Activated CD4-positive, alpha-beta T cell treated with anti-CD3 and anti-CD28 coated beads, Interleukin-2, amount 50 U/mL, for 1 hour (primary cell): ENCODE measurements at regions not wholly inside any gene's neighbourhood (a gene's known extent, or its start where the extent isn't known, plus 50 kb on each side); places are given as distances from the start of the nearest gene placed in this dataset.
"Not testable (repeated sequence)": the region's sequence is repeated elsewhere in the genome, so short reads cannot be mapped to it uniquely, and the experiment has no call there.

Experiments used
- DNase-seq: peaks from one replicate; pipeline ENCODE4 v3.0.0-alpha.2; 2020

- no peak for DNase-seq
Measured at GRCh38 chr13:106088085-106088484, 447.4 kb downstream of the EFNB2 start.

- DNase-seq: no peak
Measured at GRCh38 chr13:106087201-106087600, 448.3 kb downstream of the EFNB2 start.

DNA sequence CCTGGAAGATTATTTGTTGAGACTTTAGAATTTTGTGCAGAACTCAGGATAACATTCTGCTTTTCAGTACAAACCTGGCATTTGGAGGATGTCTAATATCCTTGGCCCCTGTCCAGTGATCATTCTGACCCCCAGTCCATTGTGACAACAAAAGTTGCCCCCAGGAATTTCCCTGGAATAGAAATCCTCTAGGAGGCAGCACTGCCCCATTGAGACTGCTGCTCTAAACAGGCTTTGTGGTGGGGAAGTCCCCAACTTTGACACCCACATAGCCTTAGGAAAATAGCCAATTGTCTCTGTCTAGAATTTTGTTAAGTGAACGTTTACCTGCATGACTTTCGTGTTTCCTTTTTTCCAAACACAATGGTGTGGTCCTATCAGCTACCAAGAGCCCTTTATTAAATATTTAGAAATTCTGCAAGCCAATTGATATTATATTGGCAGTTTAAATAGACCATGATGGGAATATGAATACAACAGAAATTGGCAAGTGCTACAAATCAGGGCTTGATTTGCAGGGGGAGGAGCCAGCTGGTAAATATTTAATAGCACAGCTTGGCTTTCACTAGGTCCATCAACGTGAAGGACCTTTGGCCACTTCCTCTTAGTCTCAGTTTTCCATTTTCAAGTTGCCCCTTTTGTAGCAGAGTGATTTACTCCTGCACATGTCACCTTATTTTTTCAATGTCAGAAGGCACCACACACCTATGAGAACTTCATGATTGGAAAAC lies 451.7 kb downstream of the EFNB2 start:
- no peak for DNase-seq

DNA sequence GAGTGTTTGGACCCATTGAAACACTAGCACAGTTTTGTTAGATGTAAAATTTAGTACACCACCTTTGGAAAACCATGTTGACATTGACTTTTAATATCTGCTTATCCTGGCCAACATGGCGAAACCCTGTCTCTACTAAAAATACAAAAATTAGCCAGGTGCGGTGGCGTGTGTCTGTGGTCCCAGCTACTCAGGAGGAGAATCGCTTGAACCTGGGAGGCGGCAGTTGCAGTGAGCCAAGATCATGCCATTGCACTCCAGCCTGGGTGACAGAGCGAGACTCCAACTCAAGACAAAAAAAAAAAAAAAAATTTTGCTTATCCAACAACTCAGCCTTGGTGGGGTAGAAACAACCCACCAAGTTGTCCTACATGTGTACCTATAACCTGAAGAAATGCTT lies 454.2 kb downstream of the EFNB2 start:
- DNase-seq: not testable (repeated sequence)

DNA sequence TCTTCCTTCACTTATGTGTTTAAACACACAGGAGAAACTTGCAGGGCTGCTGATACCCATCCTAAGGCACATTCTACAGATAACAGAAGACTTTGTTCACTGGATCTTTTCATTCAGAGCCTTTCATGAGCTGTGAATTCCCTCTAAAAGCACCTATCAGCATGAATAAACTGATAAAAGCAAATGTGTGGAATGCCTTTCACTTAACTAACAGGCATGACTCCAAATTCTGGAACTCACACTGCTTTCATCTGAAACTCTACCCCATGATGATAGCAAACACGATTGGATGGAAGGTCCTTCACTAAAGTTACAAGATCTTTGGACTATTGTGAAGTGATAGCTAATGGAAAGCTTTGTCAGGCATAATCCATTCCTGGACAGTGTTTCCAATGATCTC lies 457.3 kb downstream of the EFNB2 start:
- no peak for DNase-seq

DNA sequence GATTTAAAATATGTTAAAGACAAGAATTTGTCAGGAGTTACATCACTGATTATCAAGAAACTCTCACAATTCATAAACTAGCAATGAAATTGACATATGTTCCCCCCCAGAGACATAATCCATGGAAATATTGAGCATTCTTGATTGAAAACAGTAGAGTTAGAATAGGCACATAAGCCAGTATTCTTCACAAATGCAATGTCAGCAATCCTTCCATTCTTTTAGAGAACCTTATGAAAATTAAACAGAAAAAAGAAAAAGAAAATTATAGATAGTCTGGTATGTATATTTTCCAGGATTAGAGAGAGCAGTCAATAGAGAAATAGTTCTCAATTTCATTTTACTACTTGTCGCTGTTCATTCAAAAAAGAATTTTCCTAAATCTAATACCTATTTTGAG lies 458.4 kb downstream of the EFNB2 start:
- DNase-seq: no peak

- no peak for DNase-seq
Measured at GRCh38 chr13:106072014-106072413, 463.4 kb downstream of the EFNB2 start.

DNA sequence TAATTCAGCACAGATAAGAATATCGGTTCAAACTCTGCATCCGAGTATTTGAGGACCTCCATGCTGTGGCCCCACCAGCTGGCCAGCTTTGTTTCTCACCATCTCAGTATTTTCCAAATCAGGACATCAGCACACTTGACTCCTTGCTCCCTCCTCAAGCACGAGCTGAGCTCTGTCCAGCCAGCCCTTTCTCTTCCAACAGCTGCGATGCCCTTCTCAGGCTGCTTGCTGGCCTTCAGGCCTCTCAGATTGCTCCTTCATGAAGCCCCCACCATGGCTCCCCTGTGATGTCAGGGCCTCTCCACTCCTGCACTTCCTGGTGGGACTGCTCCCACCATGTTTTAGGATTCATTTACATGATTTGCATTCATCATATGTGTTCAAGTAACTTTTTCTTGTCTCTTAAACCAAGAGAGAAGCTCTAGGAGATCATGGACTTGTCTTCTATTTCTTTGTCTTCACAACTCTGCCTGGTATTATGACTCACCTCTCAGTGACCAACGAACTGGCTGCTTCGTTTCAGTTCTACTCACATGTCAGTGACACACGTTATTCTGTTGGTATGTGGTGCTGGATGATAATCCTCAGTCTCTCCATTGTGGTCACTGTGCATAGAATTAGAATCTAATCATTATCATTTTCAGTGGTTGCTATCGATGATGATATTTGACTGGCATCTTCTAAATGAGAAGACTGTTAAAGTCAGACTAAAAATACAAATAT lies 471.7 kb downstream of the EFNB2 start:
- no peak for DNase-seq

GRCh38 chr13:106061781-106062180 lies 473.7 kb downstream of the EFNB2 start:
- DNase-seq: no peak

DNA sequence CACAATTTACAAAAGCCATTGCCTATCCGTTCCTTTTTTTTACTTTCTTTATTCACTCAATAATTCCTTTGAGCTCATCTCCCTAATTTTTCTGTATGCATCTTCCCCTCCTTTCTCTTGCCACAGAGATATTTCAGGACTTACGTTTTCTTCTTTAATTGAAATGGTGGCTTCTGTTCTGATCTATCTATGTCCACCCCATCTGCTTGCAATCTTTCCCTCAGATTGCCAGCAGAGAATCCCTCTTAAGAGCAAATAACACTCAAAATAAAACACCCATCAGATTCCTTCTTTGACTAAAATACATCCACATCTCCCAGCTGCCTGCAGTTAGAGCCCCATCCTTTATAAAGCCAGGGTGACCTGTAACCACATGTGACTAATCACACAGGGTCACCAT lies 478.6 kb downstream of the EFNB2 start:
- no peak for DNase-seq

DNA sequence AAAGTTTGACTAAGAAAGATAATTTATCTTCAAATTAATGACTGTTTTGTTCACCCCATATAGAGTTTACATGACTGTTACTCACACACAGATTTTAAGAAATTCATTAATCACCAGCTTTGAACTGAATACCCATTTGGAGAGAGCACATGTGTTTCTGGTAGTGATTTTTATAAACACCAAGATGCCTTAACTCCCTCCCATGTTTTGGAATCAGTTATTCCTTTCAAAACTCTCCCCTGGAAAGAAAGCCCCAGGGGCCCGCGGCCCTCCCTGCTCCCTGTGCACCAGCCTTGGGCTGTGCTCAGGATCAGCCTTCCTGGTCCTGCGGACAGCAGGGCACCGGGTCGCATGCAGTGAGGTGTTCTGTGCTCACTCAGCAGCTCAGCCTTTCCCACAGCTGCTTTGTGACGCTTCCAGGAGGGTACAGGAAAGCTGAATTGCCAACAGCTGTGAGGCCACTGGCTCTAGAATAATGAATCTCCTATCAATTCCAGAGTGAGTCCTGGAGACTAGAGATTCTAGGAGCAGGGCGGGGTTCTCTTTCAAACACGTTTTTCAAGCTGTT lies 483.2 kb downstream of the EFNB2 start:
- no peak for DNase-seq

DNA sequence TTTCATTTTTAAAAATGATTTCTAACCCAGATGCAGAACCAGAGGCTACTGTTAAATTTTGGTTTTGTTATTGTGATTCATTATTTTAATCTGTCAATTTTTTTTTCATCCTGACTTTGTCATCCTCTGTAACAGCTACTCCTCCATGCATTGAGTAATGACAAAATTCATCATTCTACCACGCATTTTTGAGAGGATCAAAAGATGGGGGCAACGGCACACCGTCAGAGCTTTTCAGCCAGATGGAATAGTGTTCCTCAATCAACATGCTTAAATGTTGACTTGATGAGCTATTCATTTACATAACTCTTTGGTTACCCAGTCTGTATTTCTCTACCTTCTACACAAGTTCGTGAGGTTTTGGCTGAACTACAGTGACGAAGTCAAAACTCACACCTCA lies 486.3 kb downstream of the EFNB2 start:
- DNase-seq: no peak

DNA sequence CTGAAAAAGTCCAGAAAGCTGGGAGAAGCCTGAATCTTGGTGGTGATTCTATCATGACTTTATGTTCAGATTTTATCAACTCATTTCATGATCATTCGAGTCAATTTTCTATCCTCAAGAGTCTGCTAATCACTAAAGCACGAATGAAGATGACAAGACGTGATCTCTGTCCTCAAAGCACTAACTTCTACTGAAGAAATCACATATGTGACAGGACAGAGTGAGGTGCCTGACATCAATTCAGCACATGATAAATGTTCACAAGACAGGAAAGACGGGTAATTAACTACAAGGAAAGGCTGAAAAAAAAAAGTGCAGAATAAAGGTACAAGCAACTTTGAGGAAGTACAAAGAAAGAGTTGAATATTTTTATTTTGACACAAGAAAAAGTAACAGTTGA lies 487.1 kb downstream of the EFNB2 start:
- no peak for DNase-seq

GRCh38 chr13:106047859-106048258 lies 487.6 kb downstream of the EFNB2 start:
- DNase-seq: no peak

GRCh38 chr13:106042996-106043581 lies 492.4 kb downstream of the EFNB2 start:
- no peak for DNase-seq

GRCh38 chr13:106041445-106041844 lies 494.0 kb downstream of the EFNB2 start:
- no peak for DNase-seq

- no peak for DNase-seq
Measured at GRCh38 chr13:106038752-106039151, 496.7 kb downstream of the EFNB2 start.

DNA sequence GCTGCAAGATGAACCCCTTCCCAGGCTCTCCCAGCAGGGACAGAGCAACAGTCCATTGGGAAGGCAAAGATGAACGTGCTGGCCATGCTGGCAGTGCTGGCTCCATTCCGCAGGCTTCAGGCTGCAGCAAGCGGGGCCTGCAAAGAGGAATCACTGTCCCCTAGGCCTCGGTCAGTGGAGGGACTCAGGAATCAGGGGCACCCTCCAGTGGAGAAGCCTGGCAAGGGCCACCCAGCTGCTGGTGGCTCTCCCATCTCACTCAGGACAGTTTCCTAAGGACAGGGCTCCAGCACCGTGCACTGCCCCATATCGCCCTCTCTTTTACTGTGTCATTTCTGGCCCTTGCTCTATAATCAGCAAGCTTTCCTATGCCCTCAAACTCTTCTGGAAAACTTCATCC lies 498.6 kb downstream of the EFNB2 start:
- no peak for DNase-seq

DNA sequence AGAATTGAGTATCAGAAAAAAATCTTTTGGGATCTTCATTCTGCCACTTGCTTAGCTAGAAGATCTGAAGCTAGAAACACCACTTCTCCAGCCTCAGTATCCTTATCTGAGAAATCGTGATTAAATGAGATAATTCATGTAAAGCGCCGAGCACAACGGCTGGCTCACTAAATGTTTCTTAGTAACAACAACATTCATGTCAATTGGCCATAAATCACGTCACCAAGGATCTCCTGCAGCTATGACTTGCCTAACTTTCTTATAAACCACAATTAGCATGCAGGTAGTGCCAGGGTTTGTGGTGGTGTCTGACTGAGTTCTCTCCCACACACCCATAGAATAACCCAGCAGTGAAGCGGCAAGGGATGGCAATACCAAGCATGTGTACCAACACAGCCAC lies 501.3 kb downstream of the EFNB2 start:
- DNase-seq: no peak

DNA sequence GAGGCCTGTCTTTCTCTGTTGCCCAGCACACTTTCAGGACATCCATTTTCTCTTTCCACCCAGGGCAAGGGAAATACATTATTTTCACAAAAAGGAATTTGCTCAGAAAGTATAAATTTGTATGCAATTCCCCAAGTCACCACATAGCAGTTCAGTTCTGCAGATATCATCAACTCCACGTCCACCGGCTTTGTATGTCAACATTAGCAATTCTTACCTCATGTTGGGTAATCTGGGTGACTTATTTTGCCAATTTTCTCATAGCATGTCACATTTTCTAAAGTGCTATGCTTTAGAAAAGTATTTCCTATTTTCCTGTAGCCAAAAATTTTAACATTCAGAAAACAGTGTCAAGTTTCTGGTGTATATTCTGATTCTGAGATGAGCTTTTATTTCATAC lies 501.8 kb downstream of the EFNB2 start:
- DNase-seq: no peak

GRCh38 chr13:106032441-106032840 lies 503.0 kb downstream of the EFNB2 start:
- no peak for DNase-seq

DNA sequence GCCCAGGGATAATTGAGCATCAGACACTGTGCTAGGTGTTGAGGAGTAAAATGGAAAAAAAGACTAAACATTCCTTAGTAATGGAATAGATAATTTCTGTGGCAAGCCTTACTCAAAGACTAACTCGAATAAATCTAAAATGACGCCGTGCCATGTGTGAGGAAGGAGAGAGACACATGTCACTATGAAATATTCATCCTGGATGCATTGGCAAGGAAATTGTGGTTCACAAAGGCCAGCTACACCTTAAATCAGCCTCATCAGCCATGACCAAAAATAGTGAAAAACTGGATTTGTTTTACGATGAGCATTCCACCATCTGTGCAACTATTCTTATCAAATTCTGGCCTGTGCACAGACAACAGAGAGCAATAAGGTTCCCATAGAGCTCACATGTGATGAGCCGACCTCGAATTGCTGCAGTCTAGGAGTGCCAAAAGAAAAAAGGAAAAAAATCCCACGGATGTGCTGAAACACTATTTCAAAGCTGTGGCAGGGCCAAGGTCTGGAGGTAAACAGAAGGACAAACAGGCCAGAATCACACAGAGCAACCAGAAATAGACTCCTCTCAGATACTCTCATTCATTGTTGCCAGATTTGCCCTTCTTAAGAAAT lies 505.7 kb downstream of the EFNB2 start:
- DNase-seq: no peak

DNA sequence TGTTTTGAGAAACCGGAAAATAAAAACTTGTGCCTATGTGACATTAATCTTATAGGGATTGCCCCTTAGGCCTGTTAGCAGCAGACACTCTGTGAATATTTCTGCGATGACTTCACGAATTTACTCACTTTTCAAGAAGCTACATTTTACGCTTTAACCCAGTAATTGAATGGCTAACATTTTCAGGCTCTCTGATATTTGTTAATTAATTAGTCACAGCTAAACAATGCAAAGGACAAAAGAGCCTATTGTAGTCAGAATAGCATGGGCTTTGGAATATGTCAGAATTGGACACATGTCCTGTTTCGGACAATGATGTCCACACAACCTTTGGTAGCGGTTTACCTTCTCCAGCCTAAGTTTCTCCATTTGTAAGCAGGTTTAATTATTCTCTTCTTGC lies 506.6 kb downstream of the EFNB2 start:
- no peak for DNase-seq

- no peak for DNase-seq
Measured at GRCh38 chr13:106011600-106011999, 523.9 kb downstream of the EFNB2 start.
